ENCODE measurements at regions not wholly inside any gene's neighbourhood (a gene's known extent, or its start where the extent isn't known, plus 50 kb on each side); places are given as distances from the start of the nearest gene placed in this dataset.

DNA sequence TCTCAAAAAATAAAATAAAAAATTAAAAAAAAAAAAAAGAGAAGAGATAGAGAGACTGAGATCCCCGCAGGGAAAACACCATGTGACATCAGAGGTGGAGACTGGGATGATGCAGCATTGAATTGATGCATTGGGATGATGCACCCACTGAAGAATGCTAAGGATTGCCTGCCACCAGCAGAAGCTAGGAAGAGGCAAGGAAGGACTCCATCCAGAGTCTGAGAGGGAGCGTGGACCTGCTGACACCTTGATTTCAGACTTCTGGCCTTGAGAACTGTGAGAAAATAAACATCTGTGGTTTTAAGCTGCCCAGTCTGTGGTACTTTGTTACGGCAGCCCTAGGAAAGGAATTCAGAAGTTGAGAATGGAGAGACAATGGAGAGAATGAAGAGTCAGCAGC is 89.8 kb upstream of the PRPS1L1 start (continued):
- TF ChIP-seq NR2C2 (IDR thresholded peaks at IDR 0.05; ENCODE audit: borderline replicate concordance, control insufficient read depth, insufficient read length, low read depth), result no peak

DNA sequence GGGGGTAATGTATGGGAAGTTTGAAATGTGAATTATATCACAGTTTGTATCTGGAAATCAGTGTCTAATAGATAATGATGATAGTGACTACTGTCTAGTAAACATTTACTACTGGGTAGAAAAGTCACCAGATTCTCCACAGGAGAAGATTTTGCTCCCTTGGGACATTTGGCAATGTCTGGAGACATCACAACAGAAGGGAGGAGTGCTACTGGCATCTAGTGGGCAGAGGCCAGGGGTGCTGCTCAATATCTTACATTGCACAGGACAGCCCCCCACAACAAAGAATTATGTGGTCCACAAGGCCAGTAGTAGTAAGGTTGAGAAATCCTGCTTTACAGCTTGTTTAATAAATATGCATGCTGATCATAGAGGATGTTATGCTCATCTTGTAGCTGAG is 92.3 kb upstream of the PRPS1L1 start:
- 0 out of 3 replicates have a peak, but pooled peaks have one; percentile 22 for ATAC-seq
- in situ Hi-C loops (cut with MboI), result no loop called here
- intact Hi-C loops (cut with micrococcal nuclease; ENCODE audit: unreplicated experiment), result no loop called here
- POLR2A ChIA-PET, result no interaction called here
- CTCF ChIA-PET, result interaction anchor here (3.8 kb wide), 1 partner anchor 350 kb away, joined by 13 read pairs; no protein-coding TSS in a partner anchor
- Histone ChIP-seq H2AFZ (ENCODE audit: control insufficient read depth, low read depth, low read length) (no peak overlapping the region), H3K9ac (ENCODE audit: control insufficient read depth, insufficient read depth, low read length) (no peak overlapping the region), H3K9me3 (replicated peaks; ENCODE audit: control insufficient read depth, insufficient read depth, low read length) (no peaks in the 10 kb centered on the region), H3K36me3 (ENCODE audit: control insufficient read depth in 2 of 2, insufficient read depth in 2 of 2, low read length in 1 of 2) (no peaks in the 10 kb centered on the region), H3K4me2 (ENCODE audit: control insufficient read depth, insufficient read depth) (no peak overlapping the region), H3K4me1 (ENCODE audit: control insufficient read depth, insufficient read depth, low read length) (no peaks in the 10 kb centered on the region), H3K4me3 (no peak overlapping the region), H3K79me2 (ENCODE audit: control insufficient read depth, insufficient read depth, low read length) (no peaks in the 10 kb centered on the region), H3K27me3 (replicated peaks in 1 of 2; ENCODE audit: control insufficient read depth in 2 of 2, insufficient read depth in 2 of 2, low read length in 1 of 2) (no peaks in the 10 kb centered on the region), H3K27ac (ENCODE audit: control insufficient read depth, insufficient read depth) (no peak overlapping the region), H4K20me1 (ENCODE audit: control insufficient read depth, insufficient read depth) (no peaks in the 10 kb centered on the region)
- RAD21 ChIA-PET (ENCODE audit: unreplicated experiment), result no interaction called here
- TF ChIP-seq, protein P1, sequence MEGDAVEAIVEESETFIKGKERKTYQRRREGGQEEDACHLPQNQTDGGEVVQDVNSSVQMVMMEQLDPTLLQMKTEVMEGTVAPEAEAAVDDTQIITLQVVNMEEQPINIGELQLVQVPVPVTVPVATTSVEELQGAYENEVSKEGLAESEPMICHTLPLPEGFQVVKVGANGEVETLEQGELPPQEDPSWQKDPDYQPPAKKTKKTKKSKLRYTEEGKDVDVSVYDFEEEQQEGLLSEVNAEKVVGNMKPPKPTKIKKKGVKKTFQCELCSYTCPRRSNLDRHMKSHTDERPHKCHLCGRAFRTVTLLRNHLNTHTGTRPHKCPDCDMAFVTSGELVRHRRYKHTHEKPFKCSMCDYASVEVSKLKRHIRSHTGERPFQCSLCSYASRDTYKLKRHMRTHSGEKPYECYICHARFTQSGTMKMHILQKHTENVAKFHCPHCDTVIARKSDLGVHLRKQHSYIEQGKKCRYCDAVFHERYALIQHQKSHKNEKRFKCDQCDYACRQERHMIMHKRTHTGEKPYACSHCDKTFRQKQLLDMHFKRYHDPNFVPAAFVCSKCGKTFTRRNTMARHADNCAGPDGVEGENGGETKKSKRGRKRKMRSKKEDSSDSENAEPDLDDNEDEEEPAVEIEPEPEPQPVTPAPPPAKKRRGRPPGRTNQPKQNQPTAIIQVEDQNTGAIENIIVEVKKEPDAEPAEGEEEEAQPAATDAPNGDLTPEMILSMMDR (IDR thresholded peaks at IDR 0.05 in 2 of 3, conservative IDR thresholded peaks at IDR 0.05 in 1 of 3; ENCODE audit: control insufficient read depth in 2 of 3, extremely low read depth in 1 of 3, insufficient read depth in 1 of 3, low read depth in 3 of 3, low read length in 3 of 3), result peak in 1 of 3 experiments; percentile 8; a peak in 1 of 6 replicates
- TF ChIP-seq NFIC (IDR thresholded peaks at IDR 0.05; ENCODE audit: low read depth, low read length), result no peak
- no peak for TF ChIP-seq NBN (IDR thresholded peaks at IDR 0.05)
- SMC1A ChIA-PET (ENCODE audit: uncharacterized antibody, unreplicated experiment), result interaction anchor here (1.8 kb wide), 1 partner anchor 349 kb away, joined by 7 read pairs; no protein-coding TSS in a partner anchor
- FAIRE-seq, result no peak
- no TSS peak for BruUV-seq (replicated peaks)
- no peak for DNase-seq (ENCODE audit: low read depth, low spot score)
